ENCODE measurements at regions not wholly inside any gene's neighbourhood (a gene's known extent, or its start where the extent isn't known, plus 50 kb on each side); places are given as distances from the start of the nearest gene placed in this dataset.

- TF ChIP-seq, protein P1, sequence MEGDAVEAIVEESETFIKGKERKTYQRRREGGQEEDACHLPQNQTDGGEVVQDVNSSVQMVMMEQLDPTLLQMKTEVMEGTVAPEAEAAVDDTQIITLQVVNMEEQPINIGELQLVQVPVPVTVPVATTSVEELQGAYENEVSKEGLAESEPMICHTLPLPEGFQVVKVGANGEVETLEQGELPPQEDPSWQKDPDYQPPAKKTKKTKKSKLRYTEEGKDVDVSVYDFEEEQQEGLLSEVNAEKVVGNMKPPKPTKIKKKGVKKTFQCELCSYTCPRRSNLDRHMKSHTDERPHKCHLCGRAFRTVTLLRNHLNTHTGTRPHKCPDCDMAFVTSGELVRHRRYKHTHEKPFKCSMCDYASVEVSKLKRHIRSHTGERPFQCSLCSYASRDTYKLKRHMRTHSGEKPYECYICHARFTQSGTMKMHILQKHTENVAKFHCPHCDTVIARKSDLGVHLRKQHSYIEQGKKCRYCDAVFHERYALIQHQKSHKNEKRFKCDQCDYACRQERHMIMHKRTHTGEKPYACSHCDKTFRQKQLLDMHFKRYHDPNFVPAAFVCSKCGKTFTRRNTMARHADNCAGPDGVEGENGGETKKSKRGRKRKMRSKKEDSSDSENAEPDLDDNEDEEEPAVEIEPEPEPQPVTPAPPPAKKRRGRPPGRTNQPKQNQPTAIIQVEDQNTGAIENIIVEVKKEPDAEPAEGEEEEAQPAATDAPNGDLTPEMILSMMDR (IDR thresholded peaks at IDR 0.05), result no peak
- TF ChIP-seq POLR2A (IDR thresholded peaks at IDR 0.05; ENCODE audit: low read length) (no peak), EP300 (IDR thresholded peaks at IDR 0.05) (no peak), REST (IDR thresholded peaks at IDR 0.05) (no peak), CBX2 (IDR thresholded peaks at IDR 0.05; ENCODE audit: borderline replicate concordance, low read depth) (no peak), JUNB (IDR thresholded peaks at IDR 0.05) (no peak)
These were observed 158.4 kb upstream of the DPT start for GRCh38 chr1:168887381-168887780.
